ENCODE measurements at regions not wholly inside any gene's neighbourhood (a gene's known extent, or its start where the extent isn't known, plus 50 kb on each side); places are given as distances from the start of the nearest gene placed in this dataset.
"Not testable (repeated sequence)": the region's sequence is repeated elsewhere in the genome, so short reads cannot be mapped to it uniquely, and the experiment has no call there.

GRCh38 chr16:60681043-60681442, 1355.2 kb downstream of the CDH8 start:
- DNase-seq (ENCODE audit: low spot score) = no peak

GRCh38 chr16:60675022-60675421, 1361.2 kb downstream of the CDH8 start:
- no peak for DNase-seq (ENCODE audit: low spot score)

GRCh38 chr16:60674241-60674640, 1362.0 kb downstream of the CDH8 start:
- no peak for DNase-seq (ENCODE audit: low spot score)

- DNase-seq (ENCODE audit: low spot score) = no peak
Measured at GRCh38 chr16:60655514-60656153, 1380.6 kb downstream of the CDH8 start.

- no peak for DNase-seq (ENCODE audit: low spot score)
Measured at GRCh38 chr16:60651346-60651745, 1384.9 kb downstream of the CDH8 start.

- no peak for DNase-seq (ENCODE audit: low spot score)
Measured at GRCh38 chr16:60648290-60648689, 1387.9 kb downstream of the CDH8 start.

GRCh38 chr16:60647388-60647787, 1388.8 kb downstream of the CDH8 start:
- not testable (repeated sequence) for DNase-seq (ENCODE audit: low spot score)

- no peak for DNase-seq (ENCODE audit: low spot score)
Measured at GRCh38 chr16:60646631-60647030, 1389.6 kb downstream of the CDH8 start.

GRCh38 chr16:60645541-60645940, 1390.7 kb downstream of the CDH8 start:
- no peak for DNase-seq (ENCODE audit: low spot score)

- DNase-seq (ENCODE audit: low spot score) = no peak
Measured at GRCh38 chr16:60642956-60643355, 1393.3 kb downstream of the CDH8 start.

- no peak for DNase-seq (ENCODE audit: low spot score)
Measured at GRCh38 chr16:60641067-60641665, 1395.1 kb downstream of the CDH8 start.

GRCh38 chr16:60640038-60640437, 1396.2 kb downstream of the CDH8 start:
- no peak for DNase-seq (ENCODE audit: low spot score)

GRCh38 chr16:60636636-60637035, 1399.6 kb downstream of the CDH8 start:
- not testable (repeated sequence) for DNase-seq (ENCODE audit: low spot score)

GRCh38 chr16:60636117-60636516, 1400.1 kb downstream of the CDH8 start:
- DNase-seq (ENCODE audit: low spot score) = no peak

GRCh38 chr16:60635548-60635947, 1400.7 kb downstream of the CDH8 start:
- no peak for DNase-seq (ENCODE audit: low spot score)

GRCh38 chr16:60611844-60612243, 1424.4 kb downstream of the CDH8 start:
- DNase-seq (ENCODE audit: low spot score) = no peak

GRCh38 chr16:60608971-60609370, 1427.3 kb downstream of the CDH8 start:
- DNase-seq (ENCODE audit: low spot score) = no peak

GRCh38 chr16:60605652-60606051, 1430.6 kb downstream of the CDH8 start:
- not testable (repeated sequence) for DNase-seq (ENCODE audit: low spot score)

- no peak for DNase-seq (ENCODE audit: low spot score)
Measured at GRCh38 chr16:60605176-60605575, 1431.1 kb downstream of the CDH8 start.

- no peak for DNase-seq (ENCODE audit: low spot score)
Measured at GRCh38 chr16:60586493-60586892, 1449.7 kb downstream of the CDH8 start.

GRCh38 chr16:60582528-60582927, 1453.7 kb downstream of the CDH8 start:
- DNase-seq (ENCODE audit: low spot score) = no peak

- DNase-seq (ENCODE audit: low spot score) = no peak
Measured at GRCh38 chr16:60566901-60567300, 1469.3 kb downstream of the CDH8 start.

- DNase-seq (ENCODE audit: low spot score) = no peak
Measured at GRCh38 chr16:60564588-60564987, 1471.7 kb downstream of the CDH8 start.

- DNase-seq (ENCODE audit: low spot score) = no peak
Measured at GRCh38 chr16:60563166-60563565, 1473.1 kb downstream of the CDH8 start.

Measured in AG08396 (cell line).